ENCODE measurements at regions not wholly inside any gene's neighbourhood (a gene's known extent, or its start where the extent isn't known, plus 50 kb on each side); places are given as distances from the start of the nearest gene placed in this dataset.

DNA sequence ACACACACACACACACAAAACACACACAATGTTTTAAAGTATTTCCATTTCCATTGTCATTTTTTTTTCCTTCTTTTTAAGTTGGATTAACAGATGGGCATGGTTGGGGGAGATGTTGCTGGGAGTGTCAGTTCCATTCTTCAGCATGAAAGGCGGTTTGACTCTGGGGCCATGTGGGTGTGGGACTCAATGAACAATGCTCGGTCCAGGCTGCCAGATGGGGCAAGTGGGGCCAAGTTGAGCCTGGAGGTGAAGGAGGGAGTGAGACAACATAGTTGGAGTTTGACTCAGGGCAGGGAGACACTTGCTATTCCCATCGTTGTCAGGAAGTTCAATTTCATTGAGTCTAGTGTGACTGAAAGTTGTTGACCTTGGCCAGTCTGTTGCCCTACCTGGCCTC is 125.3 kb downstream of the TLE3 start:
- no peak overlapping the region for H3K4me3 ChIP-seq (ENCODE audit: low read depth, low read length)
- no peak for TF ChIP-seq CTCF (IDR thresholded peaks at IDR 0.05; ENCODE audit: control insufficient read depth, extremely low read depth, insufficient read depth)
- no peak for DNase-seq (ENCODE audit: low read depth)

DNA sequence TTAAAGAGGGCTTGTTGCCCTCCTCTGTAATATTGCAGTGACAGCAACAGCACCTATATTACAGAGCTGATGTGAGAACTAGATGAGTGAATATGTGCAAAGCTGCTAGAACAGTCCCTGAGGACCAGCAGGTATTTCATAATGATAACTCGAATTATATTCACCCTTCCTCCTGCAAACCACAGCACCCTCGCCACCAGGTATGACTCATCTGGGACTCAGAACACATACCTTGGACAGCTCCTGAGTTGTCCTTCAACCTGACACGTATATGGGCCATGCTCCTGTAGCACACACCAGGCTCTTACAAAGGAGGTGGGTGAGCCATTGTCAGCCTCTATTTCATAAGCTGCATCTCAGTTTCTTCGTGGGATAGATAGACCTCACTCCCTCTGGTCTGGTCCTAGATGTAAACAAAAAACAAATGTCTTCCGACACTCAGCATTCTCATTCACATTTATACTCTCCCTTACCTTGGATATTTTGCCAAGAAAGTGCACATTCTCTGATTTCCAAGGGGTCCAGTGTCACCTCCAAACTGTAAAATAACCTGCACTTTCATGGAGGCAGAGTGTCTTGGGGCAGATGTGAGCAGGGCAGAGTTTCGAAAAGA is 124.5 kb downstream of the TLE3 start:
- no peak for TF ChIP-seq CTCF (IDR thresholded peaks at IDR 0.05; ENCODE audit: control insufficient read depth, extremely low read depth, insufficient read depth)
- H3K4me3 ChIP-seq (ENCODE audit: low read depth, low read length), result no peak overlapping the region
- DNase-seq (ENCODE audit: low read depth), result peak; percentile 57

DNA sequence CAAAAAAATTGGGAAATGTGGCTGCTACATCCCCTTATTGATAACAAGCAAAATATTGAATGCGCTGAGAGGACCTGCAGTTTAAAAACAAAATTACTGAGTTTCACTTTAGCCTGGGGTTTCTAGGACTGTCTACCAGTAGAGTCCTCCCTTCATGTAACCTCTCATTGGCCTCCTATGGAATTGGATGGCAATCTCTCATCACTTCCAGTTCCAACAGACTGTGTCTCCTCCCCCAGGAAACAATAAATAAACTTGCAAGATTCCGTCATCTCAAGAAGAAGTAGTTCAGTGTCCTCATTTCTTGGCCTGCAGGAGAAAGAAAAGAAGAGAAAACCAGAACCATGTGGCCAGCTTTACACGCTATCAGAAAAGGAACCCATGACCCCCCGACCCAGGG is 123.8 kb downstream of the TLE3 start:
- no peak for TF ChIP-seq CTCF (IDR thresholded peaks at IDR 0.05; ENCODE audit: control insufficient read depth, extremely low read depth, insufficient read depth)
- no peak overlapping the region for H3K4me3 ChIP-seq (ENCODE audit: low read depth, low read length)
- DNase-seq (ENCODE audit: low read depth), result no peak

GRCh38 chr15:69974321-69974720 is 123.4 kb downstream of the TLE3 start:
- H3K4me3 ChIP-seq (ENCODE audit: low read depth, low read length), result no peak overlapping the region
- no peak for TF ChIP-seq CTCF (IDR thresholded peaks at IDR 0.05; ENCODE audit: control insufficient read depth, extremely low read depth, insufficient read depth)
- no peak for DNase-seq (ENCODE audit: low read depth)

DNA sequence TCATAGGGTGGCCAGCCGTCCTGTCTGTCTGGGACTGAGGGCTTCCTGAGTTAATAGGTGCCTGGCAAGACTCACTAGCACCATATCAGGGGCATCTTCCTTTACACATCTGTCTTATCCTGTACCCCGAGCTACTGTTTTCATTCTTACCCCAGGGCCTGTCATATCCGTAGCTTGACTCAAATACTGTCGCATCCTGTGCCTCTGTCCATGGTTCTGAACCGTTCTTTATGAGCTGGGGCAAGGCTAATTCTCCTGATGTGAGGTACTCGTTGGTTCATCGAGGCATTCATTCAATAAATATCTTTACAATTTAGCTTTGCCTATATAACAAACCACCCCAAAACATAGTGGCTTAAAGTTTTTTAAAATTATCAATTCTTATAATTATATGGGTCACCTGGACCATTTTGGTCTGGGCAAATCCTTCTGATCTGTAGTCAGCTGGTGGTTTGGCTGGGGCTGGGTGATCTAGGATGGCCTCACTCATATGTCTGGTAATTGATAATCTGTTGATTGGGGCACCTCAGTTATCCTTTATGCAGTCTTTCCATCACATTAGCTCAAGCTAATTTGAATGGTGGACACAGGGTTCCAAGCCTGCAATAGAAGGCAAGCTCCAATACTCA is 121.2 kb downstream of the TLE3 start:
- no peak for DNase-seq (ENCODE audit: low read depth)
- TF ChIP-seq CTCF (IDR thresholded peaks at IDR 0.05; ENCODE audit: control insufficient read depth, extremely low read depth, insufficient read depth), result no peak
- H3K4me3 ChIP-seq (ENCODE audit: low read depth, low read length), result no peak overlapping the region

GRCh38 chr15:69978603-69979002 is 119.1 kb downstream of the TLE3 start:
- no peak for TF ChIP-seq CTCF (IDR thresholded peaks at IDR 0.05; ENCODE audit: control insufficient read depth, extremely low read depth, insufficient read depth)
- no peak for DNase-seq (ENCODE audit: low read depth)
- H3K4me3 ChIP-seq (ENCODE audit: low read depth, low read length), result no peak overlapping the region

DNA sequence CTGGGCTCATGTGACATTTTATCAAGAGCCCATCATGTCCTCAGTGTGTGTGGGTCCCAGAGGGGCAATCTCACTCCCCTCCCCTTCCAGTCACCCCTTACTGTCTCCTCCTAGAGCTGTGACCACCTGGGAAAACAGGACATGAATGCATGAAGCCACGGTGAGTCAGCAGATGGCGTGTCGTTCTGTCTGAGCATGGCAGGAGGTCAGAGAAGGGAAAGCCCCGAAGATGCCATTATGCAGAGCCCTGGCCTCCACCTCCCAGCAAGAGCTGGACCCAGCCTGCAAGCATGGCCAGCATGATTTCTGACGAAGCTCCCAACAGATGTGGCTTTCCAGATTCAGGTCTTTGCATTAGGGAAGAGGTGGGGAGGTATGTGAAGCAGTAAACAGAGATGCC is 118.5 kb downstream of the TLE3 start:
- no peak for TF ChIP-seq CTCF (IDR thresholded peaks at IDR 0.05; ENCODE audit: control insufficient read depth, extremely low read depth, insufficient read depth)
- no peak overlapping the region for H3K4me3 ChIP-seq (ENCODE audit: low read depth, low read length)
- no peak for DNase-seq (ENCODE audit: low read depth)
